Stomach (tissue), 4 donors: ENCODE measurements at regions not wholly inside any gene's neighbourhood (a gene's known extent, or its start where the extent isn't known, plus 50 kb on each side); places are given as distances from the start of the nearest gene placed in this dataset.

ENCODE experiments used
- CTCF ChIP-seq, 7 experiments: fragments of 450-650 bp in 4 of 7; fragments of 200-600 bp in 3 of 7; sonication (generic) in 3 of 7; IDR thresholded peaks; one replicate each; pipeline ENCODE4 v1.5.1; 2016 to 2019; ENCODE audit warnings: antibody characterized with exemption in 7 of 7, control low read depth in 2 of 7, mild to moderate bottlenecking in 1 of 7
- EP300 ChIP-seq: sonication (generic); formaldehyde crosslinking; IDR thresholded peaks from one replicate; pipeline ENCODE4 v1.6.1; 2017; ENCODE audit warnings: antibody characterized with exemption
- POLR2A ChIP-seq, 4 donors: fragments of 450-650 bp; IDR thresholded peaks; one replicate each; pipeline ENCODE4 v1.6.1; 2016; ENCODE audit warnings: antibody characterized with exemption in 4 of 4, control low read depth in 2 of 4, mild to moderate bottlenecking in 1 of 4, moderate library complexity in 1 of 4
- POLR2AphosphoS5 ChIP-seq, 3 donors: sonication (generic); formaldehyde crosslinking; IDR thresholded peaks; one replicate each; pipeline ENCODE4 v1.6.1; 2016; ENCODE audit warnings: antibody characterized with exemption in 3 of 3

DNA sequence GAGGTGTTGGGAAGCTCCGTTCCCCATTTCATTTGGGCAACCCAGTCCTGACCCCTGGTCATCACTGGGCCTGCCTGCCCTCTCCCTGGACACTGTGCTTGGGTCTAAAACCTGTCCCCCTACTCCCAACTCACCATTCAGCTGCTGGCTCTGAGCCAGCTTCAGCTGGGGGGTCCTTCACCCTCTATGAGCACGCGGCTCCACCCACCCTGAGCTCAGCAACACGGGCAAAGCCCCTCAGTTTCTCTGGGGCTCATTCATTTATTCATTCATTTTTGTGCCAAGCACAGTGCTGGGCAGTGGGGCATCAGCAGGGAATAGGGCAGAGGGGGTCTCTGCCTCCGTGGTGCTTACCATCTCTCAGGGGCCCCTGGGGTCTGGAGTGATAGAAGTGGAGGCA, 199.8 kb upstream of the MVB12B start:
- TF ChIP-seq POLR2A (IDR thresholded peaks at IDR 0.05) (no peak), CTCF (IDR thresholded peaks at IDR 0.05) (no peak), POLR2AphosphoS5 (IDR thresholded peaks at IDR 0.05) (no peak), EP300 (no peak)
